ENCODE measurements at regions not wholly inside any gene's neighbourhood (a gene's known extent, or its start where the extent isn't known, plus 50 kb on each side); places are given as distances from the start of the nearest gene placed in this dataset.

- no peak for TF ChIP-seq CTCF (IDR thresholded peaks at IDR 0.05)
- no peak for TF ChIP-seq EZH2 (IDR thresholded peaks at IDR 0.05; ENCODE audit: borderline replicate concordance, insufficient read depth, low read depth, low read length, poor library complexity, severe bottlenecking)
Observed at GRCh38 chr10:57785546-57785945, 482.1 kb downstream of the IPMK start.
